ENCODE measurements at regions not wholly inside any gene's neighbourhood (a gene's known extent, or its start where the extent isn't known, plus 50 kb on each side); places are given as distances from the start of the nearest gene placed in this dataset.
"Not testable (repeated sequence)": the region's sequence is repeated elsewhere in the genome, so short reads cannot be mapped to it uniquely, and the experiment has no call there.

GRCh38 chr2:66145490-66145889 is 289.4 kb upstream of the MEIS1 start:
- in situ Hi-C loops (cut with HindIII; ENCODE audit: low pct_unique_long_range_greater_than_20kb, low sequenced_read_pairs) = no loop called here
- Histone ChIP-seq H3K4me1 (ENCODE audit: control insufficient read depth, insufficient read depth, low read length) (no peaks in the 10 kb centered on the region), H3K9me3 (ENCODE audit: control insufficient read depth, insufficient read depth, low read depth, low read length) (no peaks in the 10 kb centered on the region), H3K27me3 (ENCODE audit: control insufficient read depth, insufficient read depth, low read length) (no peaks in the 10 kb centered on the region), H3K4me3 (ENCODE audit: low read depth in 2 of 2, low read length in 2 of 2) (no peak overlapping the region), H3K36me3 (ENCODE audit: control insufficient read depth, insufficient read depth, low read length) (no peaks in the 10 kb centered on the region), H3K27ac (ENCODE audit: low read length) (no peak overlapping the region)
- no peak for DNase-seq (ENCODE audit: low read depth, low spot score)
- TF ChIP-seq TCF7L2 (IDR thresholded peaks at IDR 0.05; ENCODE audit: low read depth, low read length) = no peak
- TF ChIP-seq POLR2AphosphoS5 (IDR thresholded peaks at IDR 0.05; ENCODE audit: low read depth, low read length) = no peak
- TF ChIP-seq REST (IDR thresholded peaks at IDR 0.05; ENCODE audit: insufficient read depth in 1 of 2, low read depth in 2 of 2, low read length in 1 of 2) = no peak
- TF ChIP-seq SIN3A (IDR thresholded peaks at IDR 0.05; ENCODE audit: borderline replicate concordance, insufficient read depth, low read depth, low read length) = no peak
- no peak for TF ChIP-seq CTCF (IDR thresholded peaks at IDR 0.05)
- BruUV-seq (replicated peaks) = no TSS peak
- ChIA-PET POLR2A (no interaction called here), CTCF (no interaction called here)
- ATAC-seq = no peak
- intact Hi-C loops (cut with micrococcal nuclease; ENCODE audit: unreplicated experiment) = no loop called here

GRCh38 chr2:66144324-66144723 is 290.6 kb upstream of the MEIS1 start:
- BruUV-seq (replicated peaks); H3K4me3 ChIP-seq (ENCODE audit: low read depth in 2 of 2, low read length in 2 of 2); H3K9me3 ChIP-seq (ENCODE audit: control insufficient read depth, insufficient read depth, low read depth, low read length); intact Hi-C loops (cut with micrococcal nuclease; ENCODE audit: unreplicated experiment); POLR2A ChIA-PET; DNase-seq (ENCODE audit: low read depth, low spot score); H3K27me3 ChIP-seq (ENCODE audit: control insufficient read depth, insufficient read depth, low read length); H3K4me1 ChIP-seq (ENCODE audit: control insufficient read depth, insufficient read depth, low read length); CTCF ChIA-PET; H3K36me3 ChIP-seq (ENCODE audit: control insufficient read depth, insufficient read depth, low read length); H3K27ac ChIP-seq (ENCODE audit: low read length); ATAC-seq; in situ Hi-C loops (cut with HindIII; ENCODE audit: low pct_unique_long_range_greater_than_20kb, low sequenced_read_pairs): not testable (repeated sequence)

GRCh38 chr2:66137606-66138130 is 297.3 kb upstream of the MEIS1 start:
- DNase-seq (ENCODE audit: low read depth, low spot score) = no peak
- ATAC-seq = no peak
- BruUV-seq (replicated peaks) = no TSS peak
- Histone ChIP-seq H3K4me3 (ENCODE audit: low read depth in 2 of 2, low read length in 2 of 2) (no peak overlapping the region), H3K27me3 (ENCODE audit: control insufficient read depth, insufficient read depth, low read length) (no peaks in the 10 kb centered on the region), H3K9me3 (ENCODE audit: control insufficient read depth, insufficient read depth, low read depth, low read length) (no peaks in the 10 kb centered on the region), H3K4me1 (ENCODE audit: control insufficient read depth, insufficient read depth, low read length) (no peaks in the 10 kb centered on the region), H3K36me3 (ENCODE audit: control insufficient read depth, insufficient read depth, low read length) (no peaks in the 10 kb centered on the region), H3K27ac (ENCODE audit: low read length) (no peak overlapping the region)
- ChIA-PET CTCF (no interaction called here), POLR2A (no interaction called here)
- in situ Hi-C loops (cut with HindIII; ENCODE audit: low pct_unique_long_range_greater_than_20kb, low sequenced_read_pairs) (no loop called here), intact Hi-C loops (cut with micrococcal nuclease; ENCODE audit: unreplicated experiment) (no loop called here)
- no peak for TF ChIP-seq REST (IDR thresholded peaks at IDR 0.05; ENCODE audit: insufficient read depth in 1 of 2, low read depth in 2 of 2, low read length in 1 of 2)
- TF ChIP-seq CTCF (IDR thresholded peaks at IDR 0.05) = no peak
- no peak for TF ChIP-seq POLR2AphosphoS5 (IDR thresholded peaks at IDR 0.05; ENCODE audit: low read depth, low read length)
- TF ChIP-seq TCF7L2 (IDR thresholded peaks at IDR 0.05; ENCODE audit: low read depth, low read length) = no peak
- TF ChIP-seq SIN3A (IDR thresholded peaks at IDR 0.05; ENCODE audit: borderline replicate concordance, insufficient read depth, low read depth, low read length) = no peak

Measured in Panc1 (cell line).